ENCODE measurements at regions not wholly inside any gene's neighbourhood (a gene's known extent, or its start where the extent isn't known, plus 50 kb on each side); places are given as distances from the start of the nearest gene placed in this dataset.
A peak's percentile ranks its signal among the peaks of the same experiment; 100 is the strongest.

- no peak for DNase-seq
Measured at GRCh38 chr9:35540315-35540714, 50.4 kb downstream of the RUSC2 start.

GRCh38 chr9:35546853-35547252 lies 56.9 kb downstream of the RUSC2 start:
- no peak for DNase-seq

- no peak for DNase-seq
Measured at GRCh38 chr9:35547889-35548418, 57.1 kb upstream of the TESK1 start.

- DNase-seq, result no peak
Measured at GRCh38 chr9:35548571-35548970, 56.5 kb upstream of the TESK1 start.

- no peak for DNase-seq
Measured at GRCh38 chr9:35549441-35549840, 55.6 kb upstream of the TESK1 start.

- no peak for DNase-seq
Measured at GRCh38 chr9:35552376-35552775, 52.7 kb upstream of the TESK1 start.

- DNase-seq, result no peak
Measured at GRCh38 chr9:35552837-35553236, 52.2 kb upstream of the TESK1 start.

GRCh38 chr9:35553670-35554543 lies 51.2 kb upstream of the TESK1 start:
- DNase-seq, result peak; percentile 49 to 54

- no peak for DNase-seq
Measured at GRCh38 chr9:35555246-35555701, 49.8 kb upstream of the TESK1 start.
